Stimulated activated CD4-positive, alpha-beta T cell treated with anti-CD3 and anti-CD28 coated beads, Interleukin-4, amount 100 ng/mL, for 48 hours (primary cell): ENCODE measurements at regions not wholly inside any gene's neighbourhood (a gene's known extent, or its start where the extent isn't known, plus 50 kb on each side); places are given as distances from the start of the nearest gene placed in this dataset.
"Not testable (repeated sequence)": the region's sequence is repeated elsewhere in the genome, so short reads cannot be mapped to it uniquely, and the experiment has no call there.

Source experiments
- DNase-seq, 2 donors: peaks; one replicate each; pipeline ENCODE4 v3.0.0-alpha.2; 2020; ENCODE audit warnings: low read depth in 2 of 2

- no peak for DNase-seq
Observed at GRCh38 chr13:86572115-86572514, 772.9 kb upstream of the SLITRK6 start.

- no peak for DNase-seq
Observed at GRCh38 chr13:86579662-86580061, 780.4 kb upstream of the SLITRK6 start.

GRCh38 chr13:86581706-86582105 lies 782.5 kb upstream of the SLITRK6 start:
- DNase-seq = no peak

DNA sequence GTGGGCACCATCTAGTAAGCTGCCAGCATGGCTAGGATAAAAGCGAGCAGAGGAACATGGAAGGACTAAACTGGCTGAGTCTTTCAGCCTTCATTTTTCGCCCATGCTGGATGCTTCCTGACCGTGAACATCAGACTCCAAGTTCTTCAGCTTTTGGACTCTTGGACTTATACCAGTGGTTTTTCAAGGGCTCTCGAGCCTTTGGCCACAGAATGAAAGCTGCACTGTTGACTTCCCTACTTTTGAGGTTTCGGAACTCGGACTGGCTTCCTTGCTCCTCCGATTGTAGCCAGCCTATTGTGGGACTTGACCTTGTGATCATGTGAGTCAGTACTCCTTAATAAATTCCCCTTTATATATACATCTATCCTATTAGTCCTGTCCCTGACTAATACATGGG lies 785.1 kb upstream of the SLITRK6 start:
- DNase-seq = no peak

GRCh38 chr13:86585835-86586234 lies 786.6 kb upstream of the SLITRK6 start:
- DNase-seq = no peak

DNA sequence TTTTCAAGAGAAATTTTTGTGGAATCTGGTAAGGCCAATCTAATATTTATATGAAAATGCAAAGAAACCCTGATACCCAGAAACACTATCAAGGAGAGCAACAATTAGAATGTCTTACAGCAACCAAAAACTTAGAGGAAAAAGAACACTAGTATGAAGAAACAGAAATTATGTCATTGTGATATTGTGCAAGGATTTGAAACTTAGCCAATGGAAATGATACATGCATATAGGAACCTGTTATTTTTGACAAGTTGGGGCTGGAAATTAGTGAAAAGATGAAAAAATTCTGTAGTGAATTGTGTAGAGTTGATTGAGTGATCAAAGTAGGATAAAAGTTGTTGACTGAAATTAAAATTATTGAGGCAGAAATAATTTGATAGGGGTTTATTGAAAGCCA lies 792.6 kb upstream of the SLITRK6 start:
- DNase-seq = no peak

GRCh38 chr13:86601351-86601750 lies 802.1 kb upstream of the SLITRK6 start:
- no peak for DNase-seq

- DNase-seq = no peak
Observed at GRCh38 chr13:86606264-86606663, 807.0 kb upstream of the SLITRK6 start.

GRCh38 chr13:86608701-86609100 lies 809.5 kb upstream of the SLITRK6 start:
- no peak for DNase-seq

GRCh38 chr13:86633346-86633745 lies 834.1 kb upstream of the SLITRK6 start:
- no peak for DNase-seq

DNA sequence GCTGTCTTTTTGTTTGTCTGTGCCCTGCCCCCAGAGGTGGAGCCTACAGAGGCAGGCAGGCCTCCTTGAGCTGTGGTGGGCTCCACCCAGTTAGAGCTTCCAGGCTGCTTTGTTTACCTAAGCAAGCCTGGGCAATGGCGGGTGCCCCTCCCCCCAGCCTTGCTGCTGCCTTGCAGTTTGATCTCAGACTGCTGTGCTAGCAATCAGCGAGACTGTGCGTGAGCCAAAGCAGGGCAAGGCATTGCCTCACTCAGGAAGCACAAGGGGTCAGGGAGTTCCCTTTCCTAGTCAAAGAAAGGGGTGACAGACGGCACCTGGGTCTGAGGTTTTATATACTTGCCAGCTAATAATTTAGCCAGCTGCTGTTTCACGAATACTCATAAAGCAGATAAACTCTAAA lies 852.0 kb upstream of the SLITRK6 start:
- not testable (repeated sequence) for DNase-seq

- DNase-seq = no peak
Observed at GRCh38 chr13:86653009-86653408, 853.8 kb upstream of the SLITRK6 start.

GRCh38 chr13:86655561-86655960 lies 856.3 kb upstream of the SLITRK6 start:
- no peak for DNase-seq

DNA sequence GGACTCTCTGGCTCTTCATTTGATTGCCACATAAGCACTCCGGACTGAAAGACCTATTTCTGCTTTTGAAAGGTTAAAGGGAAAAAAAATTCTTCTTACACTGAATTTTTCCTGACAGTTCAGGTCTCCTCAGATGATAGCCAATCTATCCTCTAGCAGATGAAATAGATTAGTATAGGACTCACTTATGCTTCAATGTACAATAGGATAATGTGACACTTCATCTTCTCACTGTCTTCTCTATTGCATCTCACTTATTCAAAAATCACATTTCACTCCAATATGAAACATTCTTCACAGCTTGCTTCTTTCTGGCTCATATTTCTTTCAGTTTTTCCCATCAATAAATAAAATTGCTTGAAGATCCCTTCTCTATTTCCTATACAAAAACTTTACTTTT lies 860.9 kb upstream of the SLITRK6 start:
- no peak for DNase-seq

DNA sequence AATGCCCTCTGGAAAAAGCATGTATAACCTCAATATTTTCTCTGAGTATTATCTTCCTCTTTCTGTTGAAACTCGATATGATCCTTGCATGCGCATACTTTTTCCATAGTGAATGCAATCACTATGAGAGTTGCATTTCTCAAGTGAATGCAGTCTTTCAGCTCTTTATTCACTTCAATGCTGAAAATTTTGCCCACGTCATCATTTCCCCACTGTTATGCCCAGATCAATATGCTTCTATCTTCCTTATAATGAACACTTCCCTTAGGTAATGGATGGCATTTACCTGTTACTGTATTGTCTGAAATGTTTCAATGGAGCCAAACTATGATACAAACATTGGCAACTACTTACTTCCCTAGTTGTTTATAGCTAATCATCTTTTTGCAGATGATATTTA lies 866.6 kb upstream of the SLITRK6 start:
- no peak for DNase-seq

DNA sequence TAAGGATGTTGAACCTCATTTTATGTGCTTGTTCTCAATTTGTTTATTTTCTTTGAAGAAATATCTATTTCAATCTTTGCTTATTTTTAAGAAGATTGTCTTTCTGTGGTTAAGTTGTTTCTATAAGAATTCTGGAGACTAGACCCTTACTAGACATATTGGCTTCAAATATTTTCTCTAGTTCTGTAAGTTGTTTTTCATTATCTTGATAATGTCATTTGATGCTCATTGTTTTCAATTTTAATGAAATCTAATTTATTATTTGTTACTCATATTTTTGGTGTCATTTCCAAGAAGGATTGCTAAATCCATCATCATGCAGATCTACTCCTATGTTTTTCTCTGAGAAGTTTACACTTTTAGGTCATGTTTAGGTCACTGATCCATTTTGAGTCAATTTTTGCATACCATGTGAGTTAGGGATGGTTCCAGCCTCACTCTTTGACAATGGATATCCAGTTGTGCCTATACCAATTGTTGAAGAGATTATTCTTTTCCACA lies 874.8 kb upstream of the SLITRK6 start:
- DNase-seq = no peak

- no peak for DNase-seq
Observed at GRCh38 chr13:86681223-86681622, 882.0 kb upstream of the SLITRK6 start.

- no peak for DNase-seq
Observed at GRCh38 chr13:86684402-86684801, 885.2 kb upstream of the SLITRK6 start.

GRCh38 chr13:86689911-86690310 lies 890.7 kb upstream of the SLITRK6 start:
- no peak for DNase-seq

GRCh38 chr13:86692291-86692690 lies 893.1 kb upstream of the SLITRK6 start:
- DNase-seq = no peak

GRCh38 chr13:86710013-86710412 lies 910.8 kb upstream of the SLITRK6 start:
- no peak for DNase-seq

GRCh38 chr13:86710896-86711295 lies 911.7 kb upstream of the SLITRK6 start:
- DNase-seq = no peak

- DNase-seq = no peak
Observed at GRCh38 chr13:86714495-86714894, 915.3 kb upstream of the SLITRK6 start.

- no peak for DNase-seq
Observed at GRCh38 chr13:86725105-86725504, 925.9 kb upstream of the SLITRK6 start.

GRCh38 chr13:86729206-86729605 lies 930.0 kb upstream of the SLITRK6 start:
- DNase-seq = no peak
